H1 (cell line): ENCODE measurements at regions not wholly inside any gene's neighbourhood (a gene's known extent, or its start where the extent isn't known, plus 50 kb on each side); places are given as distances from the start of the nearest gene placed in this dataset.
A peak's percentile ranks its signal among the peaks of the same experiment; 100 is the strongest.

Source experiments
- CTCF ChIA-PET: fragments of 300-600 bp; sonication (Branson Sonifier 250); formaldehyde crosslinking; loops from one replicate; lab custom pipeline; 2021; ENCODE audit not compliant: partially characterized antibody; lab: Charles Lee
- POLR2A ChIA-PET: fragments of 300-600 bp; sonication (Branson Sonifier 250); formaldehyde crosslinking; loops from one replicate; lab custom pipeline; 2021; ENCODE audit warnings: inconsistent platforms; ENCODE audit not compliant: partially characterized antibody; lab: Charles Lee
- DNase-seq, 2 experiments: peaks; one replicate each; pipeline versions ENCODE4 v3.0.0 to v3.0.0-alpha.2; 2010 to 2022; ENCODE audit warnings: low spot score in 2 of 2, low read depth in 1 of 2, mixed read lengths in 1 of 2
- FAIRE-seq: peaks from 2 replicates; lab custom pipeline; 2011; peaks lifted over from hg19 to GRCh38; lab: Jason Lieb, UNC
- H2AFZ ChIP-seq: 2 replicates; pipeline ENCODE4 v1.8.1; 2012; ENCODE audit warnings: low read length, inconsistent platforms
- H2AK5ac ChIP-seq: 2 replicates; pipeline ENCODE4 v1.6.1; 2013; ENCODE audit warnings: low read depth, low read length
- H2BK120ac ChIP-seq: replicated peaks from 2 replicates; pipeline ENCODE3; 2013; ENCODE audit warnings: low read depth, low read length, inconsistent platforms
- H2BK12ac ChIP-seq: 2 replicates; pipeline ENCODE4 v1.6.1; 2013; ENCODE audit warnings: low read depth, low read length
- H2BK15ac ChIP-seq: 2 replicates; pipeline ENCODE4 v1.6.1; 2013; ENCODE audit warnings: low read length
- H2BK20ac ChIP-seq: 2 replicates; pipeline ENCODE4 v1.6.1; 2013; ENCODE audit warnings: low read length
- H2BK5ac ChIP-seq: 2 replicates; pipeline ENCODE4 v1.6.1; 2013; ENCODE audit warnings: low read depth, low read length
- H3K14ac ChIP-seq: 2 replicates; pipeline ENCODE4 v1.6.1; 2013; ENCODE audit warnings: inconsistent platforms; ENCODE audit not compliant: insufficient read length
- H3K18ac ChIP-seq: 2 replicates; pipeline ENCODE4 v1.6.1; 2013; ENCODE audit warnings: low read length; ENCODE audit errors: extremely low read depth
- H3K23ac ChIP-seq: 2 replicates; pipeline ENCODE4 v1.6.1; 2013; ENCODE audit warnings: inconsistent platforms; ENCODE audit not compliant: insufficient read length
- H3K23me2 ChIP-seq: 2 replicates; pipeline ENCODE4 v1.6.1; 2013; ENCODE audit warnings: low read depth, low read length
- H3K27ac ChIP-seq: 2 replicates; pipeline ENCODE4 v1.6.1; 2011; ENCODE audit warnings: low read depth, low read length, inconsistent platforms
- H3K27me3 ChIP-seq, 4 experiments: replicated peaks in 1 of 4; 1 replicate in 1 of 4; 2 replicates in 3 of 4; pipeline versions ENCODE4 v1.6.1 to v1.8.1; 2011 to 2013; ENCODE audit warnings: low read length in 3 of 4, mild to moderate bottlenecking in 3 of 4, inconsistent platforms in 2 of 4, mixed read lengths in 2 of 4, moderate library complexity in 1 of 4; ENCODE audit not compliant: control insufficient read depth in 3 of 4, insufficient read depth in 3 of 4; ENCODE audit errors: extremely low read depth in 1 of 4
- H3K36me3 ChIP-seq, 4 experiments: 2 replicates each; pipeline versions ENCODE4 v1.6.1 to v1.8.1; 2011 to 2013; ENCODE audit warnings: mild to moderate bottlenecking in 4 of 4, low read length in 3 of 4, moderate library complexity in 2 of 4, control low read depth in 1 of 4, inconsistent platforms in 1 of 4; ENCODE audit not compliant: insufficient read depth in 4 of 4, control insufficient read depth in 2 of 4
- H3K4ac ChIP-seq: replicated peaks from 2 replicates; pipeline ENCODE3; 2013; ENCODE audit warnings: low read length, low read depth, mixed read lengths, inconsistent platforms; ENCODE audit not compliant: insufficient read length
- H3K4me1 ChIP-seq, 4 experiments: replicated peaks in 1 of 4; 1 replicate in 1 of 4; 2 replicates in 3 of 4; pipeline versions ENCODE4 v1.6.1 to v1.8.1; 2011 to 2013; ENCODE audit warnings: low read length in 3 of 4, inconsistent platforms in 2 of 4, mixed read lengths in 1 of 4; ENCODE audit not compliant: insufficient read depth in 4 of 4, control insufficient read depth in 3 of 4
- H3K4me2 ChIP-seq, 2 experiments: 2 replicates each; pipeline versions ENCODE4 v1.6.1 to v1.8.1; 2011 to 2013; ENCODE audit warnings: low read depth in 2 of 2, low read length in 2 of 2, control low read depth in 1 of 2, inconsistent platforms in 1 of 2, mild to moderate bottlenecking in 1 of 2; ENCODE audit not compliant: insufficient read depth in 1 of 2
- H3K4me3 ChIP-seq, 4 experiments: fragments of 200-600, 300-600 bp in 1 of 4; sonication (generic), shearing (Covaris generic), sonication (Bioruptor Twin) in 1 of 4; 2 replicates each; pipeline versions ENCODE4 v1.5.1 to v1.8.1; 2011 to 2016; ENCODE audit warnings: low read length in 4 of 4, low read depth in 3 of 4, control low read depth in 2 of 4, inconsistent platforms in 2 of 4, mild to moderate bottlenecking in 2 of 4, mixed read lengths in 1 of 4, moderate library complexity in 1 of 4; ENCODE audit not compliant: insufficient read depth in 2 of 4; ENCODE audit errors: extremely low read depth in 1 of 4
- H3K56ac ChIP-seq: replicated peaks from 2 replicates; pipeline ENCODE3; 2013; ENCODE audit warnings: low read depth, mild to moderate bottlenecking, mixed read lengths, low read length, inconsistent platforms; ENCODE audit not compliant: insufficient read length
- H3K79me1 ChIP-seq: 2 replicates; pipeline ENCODE4 v1.6.1; 2013; ENCODE audit warnings: low read depth, low read length, control low read depth
- H3K79me2 ChIP-seq, 2 experiments: 2 replicates each; pipeline versions ENCODE4 v1.6.1 to v1.8.1; 2012 to 2013; ENCODE audit warnings: low read length in 2 of 2, mild to moderate bottlenecking in 2 of 2, inconsistent platforms in 1 of 2; ENCODE audit not compliant: insufficient read depth in 2 of 2, control insufficient read depth in 1 of 2
- H3K9ac ChIP-seq, 4 experiments: replicated peaks in 1 of 4; 1 replicate in 1 of 4; 2 replicates in 3 of 4; pipeline versions ENCODE4 v1.6.1 to v1.8.1; 2011 to 2013; ENCODE audit warnings: low read depth in 3 of 4, low read length in 3 of 4, control low read depth in 2 of 4, mild to moderate bottlenecking in 2 of 4, moderate library complexity in 2 of 4, inconsistent platforms in 1 of 4; ENCODE audit errors: extremely low read depth in 1 of 4
- H3K9me3 ChIP-seq, 2 experiments: 2 replicates each; pipeline versions ENCODE4 v1.6.1 to v1.8.1; 2012 to 2013; ENCODE audit warnings: mild to moderate bottlenecking in 2 of 2, moderate library complexity in 2 of 2, control low read depth in 1 of 2, inconsistent platforms in 1 of 2, low read depth in 1 of 2, low read length in 1 of 2, mixed read lengths in 1 of 2; ENCODE audit not compliant: insufficient read depth in 2 of 2
- H4K20me1 ChIP-seq, 2 experiments: replicated peaks in 1 of 2; 2 replicates each; pipeline versions ENCODE3 to v1.8.1; 2011 to 2013; ENCODE audit warnings: inconsistent platforms in 2 of 2, low read length in 2 of 2, mild to moderate bottlenecking in 1 of 2; ENCODE audit not compliant: insufficient read depth in 2 of 2, control insufficient read depth in 1 of 2
- H4K5ac ChIP-seq: 2 replicates; pipeline ENCODE4 v1.6.1; 2013; ENCODE audit warnings: low read length, low read depth, mixed read lengths, inconsistent platforms; ENCODE audit not compliant: insufficient read length
- H4K8ac ChIP-seq: 2 replicates; pipeline ENCODE4 v1.8.0; 2013; ENCODE audit warnings: mild to moderate bottlenecking, moderate library complexity, low read length, inconsistent platforms; ENCODE audit not compliant: insufficient read depth; ENCODE audit errors: extremely low read depth
- H4K91ac ChIP-seq: replicated peaks from 2 replicates; pipeline ENCODE3; 2013; ENCODE audit warnings: low read length, mixed read lengths, inconsistent platforms; ENCODE audit not compliant: insufficient read length
- ATF3 ChIP-seq: IDR thresholded peaks from 2 replicates; pipeline ENCODE4 v1.6.1; 2011; ENCODE audit warnings: low read depth, mild to moderate bottlenecking, low read length; ENCODE audit not compliant: insufficient read depth
- BACH1 ChIP-seq: IDR thresholded peaks from 2 replicates; pipeline ENCODE4 v1.6.1; 2012; ENCODE audit warnings: low read length, improper control_type of control experiment
- CEBPB ChIP-seq: IDR thresholded peaks from 2 replicates; pipeline ENCODE4 v1.6.1; 2012; ENCODE audit warnings: low read depth, low read length
- CHD1 ChIP-seq: IDR thresholded peaks from 2 replicates; pipeline ENCODE4 v1.6.1; 2012; ENCODE audit warnings: low read depth, low read length, improper control_type of control experiment
- EP300 ChIP-seq, 2 experiments: IDR thresholded peaks; 1 replicate in 1 of 2; 2 replicates in 1 of 2; pipeline ENCODE4 v1.6.1; 2011 to 2012; ENCODE audit warnings: low read depth in 2 of 2, low read length in 2 of 2, mild to moderate bottlenecking in 2 of 2, borderline replicate concordance in 1 of 2, inconsistent platforms in 1 of 2, moderate library complexity in 1 of 2
- POLR2A ChIP-seq, 2 experiments: IDR thresholded peaks; 1 replicate in 1 of 2; 2 replicates in 1 of 2; pipeline ENCODE4 v1.6.1; 2011; ENCODE audit warnings: low read depth in 2 of 2, low read length in 2 of 2, mild to moderate bottlenecking in 2 of 2; ENCODE audit errors: control extremely low read depth in 1 of 2
- RFX5 ChIP-seq: IDR thresholded peaks from 2 replicates; pipeline ENCODE4 v1.6.1; 2011; ENCODE audit warnings: low read depth, low read length, improper control_type of control experiment, borderline replicate concordance
- RNF2 ChIP-seq: fragments of 200-900, 300-1000 bp; sonication (generic); IDR thresholded peaks from 2 replicates; pipeline ENCODE4 v1.7.1; 2016; ENCODE audit warnings: borderline replicate concordance, low read depth, mild to moderate bottlenecking, antibody characterized with exemption, low read length; ENCODE audit not compliant: poor library complexity, severe bottlenecking; ENCODE audit errors: missing control alignments
- SRF ChIP-seq: IDR thresholded peaks from 2 replicates; pipeline ENCODE4 v1.6.1; 2011; ENCODE audit warnings: mild to moderate bottlenecking, low read depth, low read length, moderate library complexity
- TAF1 ChIP-seq: IDR thresholded peaks from 2 replicates; pipeline ENCODE4 v1.6.1; 2011; ENCODE audit warnings: mild to moderate bottlenecking, low read depth, low read length
- TEAD4 ChIP-seq: IDR thresholded peaks from 2 replicates; pipeline ENCODE4 v1.6.1; 2012; ENCODE audit warnings: low read depth, low read length, inconsistent platforms, mixed read lengths
- WGBS, 2 experiments: shearing (Covaris generic) in 1 of 2; methylation state at CpG; one replicate each; pipeline versions ENCODE4 v1.1.6 to v1.1.7; 2013 to 2015; ENCODE audit warnings: low lambda C conversion rate in 2 of 2, mixed read lengths in 2 of 2, inconsistent platforms in 1 of 2, low coverage in 1 of 2, missing lambda C conversion rate in 1 of 2; ENCODE audit not compliant: insufficient replicate concordance in 2 of 2, insufficient coverage in 1 of 2, insufficient read length in 1 of 2; ENCODE audit errors: extremely low coverage in 1 of 2, missing lambda C conversion rate in 1 of 2; 5-methylcytosine and 5-hydroxymethylcytosine counted together

- 100% methylated on average over 2 of the region's 2 CpGs; no CpG with 5 or more reads in 1 of the 2 experiments for WGBS, 2 experiments
- no peaks in the 10 kb centered on the region for H3K79me2 ChIP-seq
Measured at GRCh38 chr2:144670080-144670479, 150.2 kb upstream of the ZEB2 start.

More at GRCh38 chr2:144670080-144670479, 150.2 kb upstream of the ZEB2 start:
- H2BK20ac ChIP-seq = peak overlapping the region; percentile 9; the same call in 1 of the 2 replicates
- H3K23ac ChIP-seq = no peak overlapping the region
- DNase-seq = no peak
- TF ChIP-seq POLR2A (IDR thresholded peaks at IDR 0.05; ENCODE audit: control extremely low read depth in 1 of 2, low read depth in 2 of 2, low read length in 2 of 2) (no peak), ATF3 (no peak), TEAD4 (no peak), CHD1 (no peak), TAF1 (no peak), RFX5 (no peak), BACH1 (no peak), SRF (no peak), EP300 (IDR thresholded peaks at IDR 0.05; ENCODE audit: borderline replicate concordance in 1 of 2, low read depth in 2 of 2, low read length in 2 of 2) (no peak), CEBPB (no peak), RNF2 (no peak)
- TF ChIP-seq, all 59 proteins: peak for 0
- Histone ChIP-seq H2BK12ac (no peak overlapping the region), H4K8ac (no peak overlapping the region), H3K14ac (no peak overlapping the region), H3K4ac (no peak overlapping the region), H3K27me3 (no peaks in the 10 kb centered on the region), H2BK5ac (no peak overlapping the region), H3K4me1 (no peaks in the 10 kb centered on the region), H2AFZ (no peak overlapping the region), H3K4me2 (no peak overlapping the region), H3K18ac (no peak overlapping the region), H3K4me3 (no peak overlapping the region), H4K5ac (no peak overlapping the region), H4K20me1 (no peaks in the 10 kb centered on the region), H3K23me2 (no peaks in the 10 kb centered on the region), H3K36me3 (no peaks in the 10 kb centered on the region), H3K27ac (no peak overlapping the region), H2BK15ac (no peak overlapping the region), H2AK5ac (no peak overlapping the region), H3K56ac (no peak overlapping the region), H4K91ac (no peak overlapping the region), H3K9me3 (no peaks in the 10 kb centered on the region), H2BK120ac (no peak overlapping the region), H3K79me1 (no peaks in the 10 kb centered on the region), H3K9ac (no peak overlapping the region)
- CTCF ChIA-PET = interaction anchor here (1.2 kb wide), 1 partner anchor 461 kb away, joined by 3 read pairs; no protein-coding TSS in a partner anchor
- no peak for FAIRE-seq
- POLR2A ChIA-PET = no interaction called here
